NCI-H1694 treated with DMSO at 0.1 percent for 48 hours (cell line): ENCODE measurements at regions not wholly inside any gene's neighbourhood (a gene's known extent, or its start where the extent isn't known, plus 50 kb on each side); places are given as distances from the start of the nearest gene placed in this dataset.

Experiments
- DNase-seq: peaks from one replicate; lab custom pipeline; 2025; lab: John Stamatoyannopoulos, UW

GRCh38 chr11:131234221-131234620 is 136.2 kb upstream of the NTM start:
- DNase-seq, result no peak

GRCh38 chr11:131235328-131236298 is 134.8 kb upstream of the NTM start:
- no peak for DNase-seq

- no peak for DNase-seq
Observed at GRCh38 chr11:131240421-131240820, 130.0 kb upstream of the NTM start.

GRCh38 chr11:131242476-131243000 is 127.9 kb upstream of the NTM start:
- DNase-seq, result no peak

GRCh38 chr11:131246156-131246555 is 124.3 kb upstream of the NTM start:
- no peak for DNase-seq

DNA sequence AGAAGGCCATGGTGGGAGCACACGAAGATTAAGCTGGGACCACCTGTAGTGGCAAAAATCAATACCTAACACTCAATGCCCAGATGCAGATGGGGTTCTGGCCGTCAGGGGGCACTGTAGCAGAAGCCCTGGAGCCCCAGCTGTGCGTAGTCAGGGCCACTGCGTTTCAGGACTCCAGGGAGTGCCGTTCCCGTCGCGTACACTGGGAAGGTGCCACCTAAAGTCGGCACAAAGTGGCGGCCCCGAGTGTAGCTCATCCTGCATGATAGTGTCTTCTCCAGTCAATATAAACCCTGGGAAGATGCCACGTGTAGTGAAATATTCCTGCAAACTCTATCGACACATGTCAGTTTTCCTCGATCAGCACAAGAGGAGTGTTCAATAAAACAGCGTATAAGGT is 123.8 kb upstream of the NTM start:
- DNase-seq, result peak; percentile 1

DNA sequence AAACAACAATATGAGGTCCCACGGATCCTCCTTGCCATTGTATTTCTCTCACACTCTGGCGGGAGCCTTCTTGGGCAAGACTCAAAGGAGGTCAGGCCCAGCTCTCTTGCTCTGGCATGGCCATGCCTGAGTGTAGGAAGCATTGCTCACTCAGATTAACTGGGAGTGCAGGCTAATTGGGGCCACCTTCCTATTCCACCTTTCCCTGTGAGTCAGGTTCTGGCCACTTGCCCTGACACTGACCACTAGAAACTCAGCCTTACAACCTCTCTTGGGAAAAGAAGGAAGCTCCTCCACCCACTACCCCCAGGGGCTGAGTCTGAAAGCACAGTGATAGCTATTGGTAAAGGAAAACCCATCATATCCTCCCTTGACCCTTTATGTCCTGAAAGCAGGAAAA is 121.8 kb upstream of the NTM start:
- no peak for DNase-seq

DNA sequence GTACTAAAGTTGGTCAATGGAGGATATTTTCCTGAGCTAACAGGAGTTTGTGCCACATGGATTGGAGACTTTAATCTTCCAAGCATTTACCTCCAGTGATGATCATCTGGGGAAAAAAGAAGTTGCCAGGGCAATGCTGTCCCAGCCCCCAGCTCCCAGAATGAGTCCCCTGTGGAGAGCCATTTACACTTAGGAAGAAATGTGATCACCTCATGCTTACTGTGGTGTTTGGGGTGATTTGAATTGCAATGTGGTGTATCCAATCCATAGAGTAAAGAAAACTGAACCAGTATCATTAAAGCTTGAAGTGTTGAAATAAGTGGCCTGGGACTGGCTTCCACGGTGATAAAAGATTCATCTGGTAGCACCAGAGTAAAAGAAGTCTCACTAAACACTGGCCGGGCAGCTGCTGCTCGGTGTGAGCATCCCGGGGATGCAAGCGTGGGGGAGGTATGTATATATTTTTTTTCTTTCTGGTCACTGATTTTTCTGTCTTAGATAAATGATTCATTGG is 117.2 kb upstream of the NTM start:
- no peak for DNase-seq

DNA sequence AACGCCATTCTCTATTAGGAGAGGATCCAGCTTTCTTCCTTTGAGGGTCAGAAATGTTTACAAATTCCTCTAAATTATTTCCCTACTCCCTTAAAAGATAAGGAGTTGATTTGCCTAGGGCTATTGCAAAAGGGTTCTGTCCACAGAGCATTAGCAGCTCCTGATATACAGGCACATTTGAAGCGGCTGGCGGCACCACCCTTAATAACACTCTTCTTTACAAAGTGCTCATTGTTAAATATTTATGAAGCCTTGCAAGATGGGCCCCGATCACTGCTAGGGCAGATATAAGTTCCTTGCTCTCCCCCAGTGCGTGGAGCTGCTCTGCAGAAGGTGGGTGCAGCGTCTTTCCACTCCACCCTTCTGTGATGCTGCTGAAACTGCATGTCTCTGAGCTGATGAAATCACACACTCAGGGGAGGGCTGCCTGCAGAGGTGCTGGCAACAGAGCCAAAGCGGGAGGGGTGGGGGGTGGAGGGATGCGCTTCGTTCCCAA is 116.7 kb upstream of the NTM start:
- DNase-seq, result no peak

GRCh38 chr11:131254254-131254653 is 116.2 kb upstream of the NTM start:
- no peak for DNase-seq

DNA sequence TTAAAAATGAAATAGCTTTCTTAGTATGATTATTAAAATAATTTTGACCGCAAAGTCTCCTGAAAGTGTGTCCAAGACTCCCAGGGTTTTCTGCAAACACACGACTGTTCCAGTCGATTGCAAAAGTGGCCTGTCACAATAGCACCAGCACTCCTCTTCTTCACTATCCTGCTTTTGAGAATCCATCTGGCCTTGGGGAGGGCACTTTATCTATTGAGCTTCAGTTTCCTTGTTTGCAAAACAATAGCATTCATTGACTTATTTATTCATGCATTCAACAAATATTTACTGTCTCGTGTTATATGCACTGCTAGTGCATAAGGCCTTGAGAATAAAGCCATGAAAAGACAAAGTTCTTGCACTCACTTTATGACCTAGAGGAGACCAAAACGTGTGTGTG is 96.2 kb upstream of the NTM start:
- no peak for DNase-seq

DNA sequence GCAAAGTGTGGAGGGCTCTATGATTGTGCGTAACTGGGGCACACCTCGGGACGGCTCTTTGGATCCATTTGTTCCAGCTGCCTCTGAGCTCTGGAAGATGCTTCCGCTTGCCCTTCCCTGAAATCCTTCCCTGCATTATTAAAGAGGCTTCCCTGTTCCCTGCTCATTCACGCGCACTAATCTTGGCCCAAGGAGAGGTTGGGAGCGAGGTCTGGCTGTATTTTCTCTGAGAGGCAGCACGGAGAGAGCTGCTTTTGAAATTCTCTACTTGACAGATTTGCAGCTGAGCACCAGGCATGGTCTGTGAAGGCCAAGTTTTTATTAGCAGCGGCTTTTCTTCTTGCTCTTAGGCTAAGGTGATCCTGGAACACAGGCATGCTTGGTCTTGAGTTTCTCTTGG is 94.8 kb upstream of the NTM start:
- DNase-seq, result no peak

GRCh38 chr11:131278472-131278871 is 91.9 kb upstream of the NTM start:
- no peak for DNase-seq

DNA sequence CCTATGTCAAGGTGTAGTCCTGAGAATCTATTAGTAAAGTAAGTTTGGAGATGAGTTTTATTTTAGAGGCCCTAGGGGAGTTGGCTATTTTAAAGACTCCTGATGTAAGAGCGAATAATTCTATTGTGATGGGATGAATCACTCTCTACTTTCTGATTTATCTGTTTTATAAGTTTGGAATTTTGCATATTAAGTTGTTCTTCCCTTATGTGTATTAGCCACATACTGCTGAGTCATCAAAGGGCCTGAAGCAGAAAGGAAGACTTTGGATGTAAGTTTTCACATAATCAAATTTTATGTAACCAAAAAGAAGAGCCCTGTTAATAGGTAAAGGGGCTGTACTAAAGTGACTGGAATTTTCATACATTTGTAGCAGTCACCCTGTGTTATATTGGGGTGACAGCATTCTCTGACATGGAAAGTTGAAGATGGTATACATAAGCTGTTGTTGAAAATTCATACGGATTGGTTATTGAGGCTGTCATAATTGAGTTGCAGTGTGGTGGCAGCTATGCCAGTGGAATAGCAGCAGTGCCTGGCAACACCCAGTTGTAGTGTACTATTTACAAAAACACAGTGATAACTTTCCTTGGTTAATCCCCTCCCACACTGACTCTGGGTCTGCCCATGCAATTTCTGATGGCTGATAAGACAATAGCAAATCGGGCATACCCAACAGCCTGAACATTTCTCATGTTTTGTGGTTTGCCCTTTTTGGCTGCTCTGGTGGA is 90.6 kb upstream of the NTM start:
- no peak for DNase-seq

DNA sequence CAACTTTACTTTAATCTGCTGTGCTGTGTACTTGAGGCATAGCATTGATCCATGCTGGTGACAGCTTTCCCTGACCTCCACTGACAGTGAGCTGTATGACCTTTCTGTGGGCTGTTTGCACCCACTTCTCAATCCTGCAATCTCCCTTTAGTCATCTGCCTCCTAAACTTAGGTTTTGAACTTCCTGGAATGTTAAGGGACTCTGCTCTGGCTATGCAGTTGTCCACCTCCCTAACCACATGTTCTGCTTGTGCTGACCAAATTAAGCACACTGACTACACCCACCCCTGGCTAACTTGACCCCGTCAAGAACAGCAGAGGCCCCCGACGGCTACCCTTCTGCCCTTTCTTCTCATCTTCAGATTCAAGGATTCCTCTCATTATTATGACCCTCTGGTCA is 89.1 kb upstream of the NTM start:
- no peak for DNase-seq

- DNase-seq, result no peak
Observed at GRCh38 chr11:131284041-131284440, 86.4 kb upstream of the NTM start.

DNA sequence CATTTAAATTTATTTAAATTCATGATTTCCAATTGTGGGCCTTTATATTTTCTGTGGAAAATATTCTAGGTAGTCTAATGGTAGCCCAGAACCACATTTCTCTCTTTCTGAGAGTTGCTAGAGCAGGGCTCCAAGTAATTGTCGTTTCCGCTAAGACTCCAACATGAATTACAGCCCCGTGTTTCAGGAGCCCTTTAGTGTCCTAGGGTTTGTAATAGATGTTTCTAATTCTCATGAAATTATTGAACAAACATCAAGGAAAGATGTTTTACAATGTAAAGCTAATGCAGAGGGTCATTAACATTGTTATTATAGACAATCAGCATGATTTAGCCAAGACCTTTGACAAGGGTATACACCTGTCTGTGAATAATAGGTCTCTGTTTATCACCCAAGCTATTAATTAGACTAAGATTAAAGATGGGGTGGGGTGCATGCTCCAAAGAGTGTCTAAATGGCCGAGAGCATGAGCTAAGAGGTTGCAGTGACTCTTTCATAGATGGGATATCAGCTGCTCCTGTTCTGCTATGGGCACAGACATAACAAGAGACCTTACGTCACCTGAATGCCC is 81.8 kb upstream of the NTM start:
- no peak for DNase-seq

GRCh38 chr11:131290185-131290584 is 80.2 kb upstream of the NTM start:
- DNase-seq, result no peak

DNA sequence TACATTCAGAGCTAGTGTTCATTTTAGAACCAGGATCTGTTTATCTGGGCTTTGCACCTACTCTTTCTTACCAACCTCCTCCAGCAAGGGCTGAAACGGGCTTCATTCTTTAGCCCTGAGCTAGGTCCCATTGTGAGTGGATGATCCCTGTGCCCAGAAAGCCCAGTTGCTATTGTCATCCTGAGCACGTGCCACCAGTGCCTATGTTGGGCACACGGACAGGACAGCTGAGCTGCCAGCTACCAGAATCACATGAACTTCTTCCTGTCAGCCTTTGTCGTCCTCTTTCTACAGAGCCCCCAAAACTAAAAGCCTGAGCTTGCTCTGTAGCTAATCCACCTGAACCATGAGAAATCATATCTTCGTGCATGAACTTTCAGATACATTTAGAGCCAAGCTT is 74.4 kb upstream of the NTM start:
- no peak for DNase-seq

DNA sequence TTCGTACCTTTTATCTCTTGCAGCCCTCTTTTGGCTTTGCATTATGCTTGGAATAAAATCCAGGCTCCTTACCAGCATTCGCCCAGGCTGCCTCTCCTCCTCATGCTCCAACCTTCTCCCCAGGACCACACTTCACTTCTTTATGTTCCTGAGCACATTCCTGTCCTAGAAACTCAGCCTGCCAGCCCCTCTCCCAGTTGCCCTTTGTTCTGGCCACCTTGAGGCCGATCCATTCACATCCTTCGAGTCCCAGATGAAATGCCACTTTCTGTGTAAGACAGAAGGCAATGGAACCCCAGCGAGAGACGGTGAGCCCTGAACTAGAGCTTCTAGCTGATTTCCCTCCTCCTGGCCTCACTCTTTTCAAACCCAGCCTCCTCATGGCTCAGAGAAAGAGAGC is 73.0 kb upstream of the NTM start:
- no peak for DNase-seq

GRCh38 chr11:131299598-131300438 is 70.6 kb upstream of the NTM start:
- no peak for DNase-seq

DNA sequence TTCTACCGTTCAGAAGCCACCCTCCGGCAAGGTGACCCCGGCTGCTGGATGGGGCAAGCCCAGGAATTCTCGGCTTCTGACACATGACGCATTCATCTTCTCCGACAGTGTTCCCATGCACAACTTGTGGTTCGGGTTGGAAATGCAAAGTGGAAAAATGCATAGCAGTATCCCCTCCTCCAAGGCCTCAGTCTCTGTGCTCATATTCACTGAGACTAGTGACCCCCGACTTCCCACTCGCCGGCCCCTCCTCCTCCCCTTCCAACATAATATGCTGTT is 70.0 kb upstream of the NTM start:
- no peak for DNase-seq
